ENCODE measurements at regions not wholly inside any gene's neighbourhood (a gene's known extent, or its start where the extent isn't known, plus 50 kb on each side); places are given as distances from the start of the nearest gene placed in this dataset.

- TF ChIP-seq CTCF (IDR thresholded peaks at IDR 0.05; ENCODE audit: low read depth, low read length, poor library complexity, severe bottlenecking) (no peak), EZH2phosphoT487 (IDR thresholded peaks at IDR 0.05; ENCODE audit: borderline replicate concordance, low read length) (no peak)
Observed at GRCh38 chr20:22352019-22352418, 232.4 kb downstream of the FOXA2 start.

All from DOHH2 (cell line).